ENCODE measurements at regions not wholly inside any gene's neighbourhood (a gene's known extent, or its start where the extent isn't known, plus 50 kb on each side); places are given as distances from the start of the nearest gene placed in this dataset.

- TF ChIP-seq CTCF (optimal IDR thresholded peaks at IDR 0.05 in 1 of 3, IDR thresholded peaks at IDR 0.05 in 1 of 3, conservative IDR thresholded peaks at IDR 0.05 in 1 of 3; ENCODE audit: extremely low read depth in 1 of 3, insufficient read depth in 2 of 3, low read length in 3 of 3) (no peak), EZH2 (IDR thresholded peaks at IDR 0.05; ENCODE audit: low read length) (no peak)
Observed at GRCh38 chr7:131183611-131184119, 144.0 kb upstream of the MKLN1 start.

Data from keratinocyte (primary cell).